ENCODE measurements at regions not wholly inside any gene's neighbourhood (a gene's known extent, or its start where the extent isn't known, plus 50 kb on each side); places are given as distances from the start of the nearest gene placed in this dataset.

- no TSS peak for BruUV-seq (replicated peaks)
- H3K27me3 ChIP-seq (ENCODE audit: control insufficient read depth in 2 of 2, insufficient read depth in 2 of 2, low read length in 2 of 2) = peaks cover 40 to 42% of the 10 kb centered on the region in 2 experiments
- H3K9me1 ChIP-seq (ENCODE audit: control insufficient read depth, insufficient read depth, low read length) = no peaks in the 10 kb centered on the region
- no peaks in the 10 kb centered on the region for H4K20me1 ChIP-seq (replicated peaks; ENCODE audit: control insufficient read depth, insufficient read depth, low read length)
- in situ Hi-C loops (cut with MboI) = no loop called here
- no peaks in the 10 kb centered on the region for H3K9me3 ChIP-seq (replicated peaks; ENCODE audit: control insufficient read depth, insufficient read depth, low read depth, low read length)
- ChIA-PET CTCF (ENCODE audit: low intra/inter-chr PET ratio) (no interaction called here), POLR2A (interaction anchor here (0.6 kb wide), 1 partner anchor 9 kb away, joined by 4 read pairs; no protein-coding TSS in a partner anchor)
- H3K27ac ChIP-seq (ENCODE audit: extremely low read depth, low read depth, low read length) = no peak overlapping the region
- no peak overlapping the region for H2AFZ ChIP-seq (ENCODE audit: low read depth, low read length)
- FAIRE-seq = no peak
- TF ChIP-seq TEAD2 (tag; IDR thresholded peaks at IDR 0.05) = no peak
- no peak for TF ChIP-seq HLTF (IDR thresholded peaks at IDR 0.05)
- TF ChIP-seq SNAPC5 (CRISPR knock-in tag; IDR thresholded peaks at IDR 0.05) = no peak
- no peak for TF ChIP-seq MAX (CRISPR knock-in tag; IDR thresholded peaks at IDR 0.05)
- TF ChIP-seq ARID3B (CRISPR knock-in tag; IDR thresholded peaks at IDR 0.05; ENCODE audit: borderline replicate concordance) = no peak
- no peak for TF ChIP-seq MEF2D (tag; conservative IDR thresholded peaks at IDR 0.05; ENCODE audit: low read depth)
- TF ChIP-seq ATF7 (IDR thresholded peaks at IDR 0.05) = no peak
- no peak for TF ChIP-seq NR2C2 (CRISPR knock-in tag; IDR thresholded peaks at IDR 0.05)
- no peak for TF ChIP-seq NR2C2 (tag; IDR thresholded peaks at IDR 0.05)
- TF ChIP-seq KAT8 (IDR thresholded peaks at IDR 0.05; ENCODE audit: low read depth) = no peak
- TF ChIP-seq NR3C1 (CRISPR knock-in tag; IDR thresholded peaks at IDR 0.05) = no peak
- TF ChIP-seq CTBP1 (IDR thresholded peaks at IDR 0.05; ENCODE audit: borderline replicate concordance) = no peak
- TF ChIP-seq HMBOX1 (IDR thresholded peaks at IDR 0.05) = no peak
- H3K4me1 ChIP-seq (replicated peaks in 1 of 2; ENCODE audit: control insufficient read depth in 2 of 2, insufficient read depth in 2 of 2, low read length in 2 of 2) = no peaks in the 10 kb centered on the region
- H3K79me2 ChIP-seq (ENCODE audit: control insufficient read depth, insufficient read depth, low read length) = no peaks in the 10 kb centered on the region
- intact Hi-C loops (cut with micrococcal nuclease) = no loop called here
- no peak overlapping the region for H3K4me2 ChIP-seq (ENCODE audit: insufficient read depth, low read length)
- no peak for ATAC-seq
- no peaks in the 10 kb centered on the region for H3K36me3 ChIP-seq (ENCODE audit: control insufficient read depth, insufficient read depth, low read length)
- DNase-seq (ENCODE audit: extremely low read depth in 1 of 4, low spot score in 3 of 4) = no peak
- no peak overlapping the region for H3K4me3 ChIP-seq
- H3K9ac ChIP-seq (ENCODE audit: insufficient read depth in 1 of 2, low read depth in 2 of 2, low read length in 2 of 2) = no peak overlapping the region
- under 1% methylated on average over 17 of the region's 17 CpGs for WGBS (ENCODE audit: insufficient coverage, low coverage, missing lambda C conversion rate)
Measured at GRCh38 chr6:167532410-167533288, 207.8 kb downstream of the TTLL2 start.
